PC-9 (cell line): ENCODE measurements at regions not wholly inside any gene's neighbourhood (a gene's known extent, or its start where the extent isn't known, plus 50 kb on each side); places are given as distances from the start of the nearest gene placed in this dataset.

Experiments used
- EZH2 ChIP-seq: fragments of 200-600 bp; sonication (generic); IDR thresholded peaks from 2 replicates; pipeline ENCODE4 v1.8.0; 2017; ENCODE audit warnings: antibody characterized with exemption, low read depth
- TF ChIP-seq, protein P1 (sequence below): fragments of 200-600 bp; sonication (generic); conservative IDR thresholded peaks from 2 replicates; pipeline ENCODE4 v1.6.1; 2017; ENCODE audit warnings: mixed run types, antibody characterized with exemption, mild to moderate bottlenecking, moderate library complexity

DNA sequence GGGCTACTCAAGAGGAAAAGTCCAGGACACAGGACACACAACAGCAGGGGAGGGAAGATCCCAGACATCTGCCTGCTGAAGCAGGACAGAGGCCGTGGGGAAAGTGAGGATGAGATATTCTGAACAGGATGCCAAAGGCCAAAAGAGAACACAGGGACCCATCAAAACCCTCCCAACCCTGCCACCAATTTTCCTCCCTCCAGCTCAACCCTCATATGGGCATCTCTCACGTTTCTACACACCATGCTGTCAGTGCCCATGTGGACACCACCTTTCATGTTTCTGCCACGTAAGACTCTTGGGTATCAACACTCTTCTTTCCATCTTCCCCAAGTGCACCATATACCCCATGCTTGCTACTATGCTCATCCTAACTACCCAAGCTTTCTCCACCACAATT, 97.6 kb downstream of the RNASEH2B start:
- TF ChIP-seq, protein P1, sequence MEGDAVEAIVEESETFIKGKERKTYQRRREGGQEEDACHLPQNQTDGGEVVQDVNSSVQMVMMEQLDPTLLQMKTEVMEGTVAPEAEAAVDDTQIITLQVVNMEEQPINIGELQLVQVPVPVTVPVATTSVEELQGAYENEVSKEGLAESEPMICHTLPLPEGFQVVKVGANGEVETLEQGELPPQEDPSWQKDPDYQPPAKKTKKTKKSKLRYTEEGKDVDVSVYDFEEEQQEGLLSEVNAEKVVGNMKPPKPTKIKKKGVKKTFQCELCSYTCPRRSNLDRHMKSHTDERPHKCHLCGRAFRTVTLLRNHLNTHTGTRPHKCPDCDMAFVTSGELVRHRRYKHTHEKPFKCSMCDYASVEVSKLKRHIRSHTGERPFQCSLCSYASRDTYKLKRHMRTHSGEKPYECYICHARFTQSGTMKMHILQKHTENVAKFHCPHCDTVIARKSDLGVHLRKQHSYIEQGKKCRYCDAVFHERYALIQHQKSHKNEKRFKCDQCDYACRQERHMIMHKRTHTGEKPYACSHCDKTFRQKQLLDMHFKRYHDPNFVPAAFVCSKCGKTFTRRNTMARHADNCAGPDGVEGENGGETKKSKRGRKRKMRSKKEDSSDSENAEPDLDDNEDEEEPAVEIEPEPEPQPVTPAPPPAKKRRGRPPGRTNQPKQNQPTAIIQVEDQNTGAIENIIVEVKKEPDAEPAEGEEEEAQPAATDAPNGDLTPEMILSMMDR, result no peak
- no peak for TF ChIP-seq EZH2
